BE2C (cell line): ENCODE measurements at regions not wholly inside any gene's neighbourhood (a gene's known extent, or its start where the extent isn't known, plus 50 kb on each side); places are given as distances from the start of the nearest gene placed in this dataset.
"Not testable (repeated sequence)": the region's sequence is repeated elsewhere in the genome, so short reads cannot be mapped to it uniquely, and the experiment has no call there.

Source experiments
- DNase-seq: peaks from one replicate; pipeline ENCODE4 v3.0.0-alpha.2; 2020
- H3K27me3 ChIP-seq: fragments of 250-450 bp; sonication (Bioruptor Pico); 2 replicates; pipeline ENCODE4 v1.5.1; 2020; ENCODE audit warnings: mild to moderate bottlenecking
- H3K36me3 ChIP-seq: fragments of 250-450 bp; sonication (Bioruptor Pico); 2 replicates; pipeline ENCODE4 v1.5.1; 2020; ENCODE audit warnings: mild to moderate bottlenecking
- H3K4me1 ChIP-seq: fragments of 250-450 bp; sonication (Bioruptor Pico); 2 replicates; pipeline ENCODE4 v1.5.1; 2020
- H3K4me3 ChIP-seq: 2 replicates; pipeline ENCODE4 v1.5.1; 2011; ENCODE audit warnings: low read depth, low read length
- H3K9me3 ChIP-seq: fragments of 250-450 bp; sonication (Bioruptor Pico); 2 replicates; pipeline ENCODE4 v1.5.1; 2020
- CTCF ChIP-seq: IDR thresholded peaks from 2 replicates; pipeline ENCODE4 v1.5.1; 2012; ENCODE audit warnings: mild to moderate bottlenecking, low read depth, low read length

GRCh38 chr4:149914119-149915115, 98.8 kb upstream of the IQCM start:
- DNase-seq, result peak; percentile 86
- Histone ChIP-seq H3K27me3 (no peaks in the 10 kb centered on the region), H3K4me1 (peaks cover 11% of the 10 kb centered on the region)

GRCh38 chr4:149915735-149916134, 100.1 kb upstream of the IQCM start:
- H3K36me3 ChIP-seq, H3K4me3 ChIP-seq, H3K9me3 ChIP-seq, H3K27me3 ChIP-seq, H3K4me1 ChIP-seq: not testable (repeated sequence)
- DNase-seq, result peak; percentile 40

More at GRCh38 chr4:149914119-149915115, 98.8 kb upstream of the IQCM start:
- H3K36me3 ChIP-seq, result no peaks in the 10 kb centered on the region
- H3K9me3 ChIP-seq, result no peaks in the 10 kb centered on the region
- peak; percentile 97 for TF ChIP-seq CTCF
- no peak overlapping the region for H3K4me3 ChIP-seq

GRCh38 chr4:149923736-149924135, 108.1 kb upstream of the IQCM start:
- Histone ChIP-seq H3K4me3 (no peak overlapping the region), H3K36me3 (no peaks in the 10 kb centered on the region), H3K4me1 (no peaks in the 10 kb centered on the region), H3K9me3 (no peaks in the 10 kb centered on the region), H3K27me3 (no peaks in the 10 kb centered on the region)
- DNase-seq, result no peak
- TF ChIP-seq CTCF, result peak; percentile 30

GRCh38 chr4:149927514-149927913, 111.9 kb upstream of the IQCM start:
- no peak for TF ChIP-seq CTCF
- Histone ChIP-seq H3K9me3 (no peaks in the 10 kb centered on the region), H3K36me3 (no peaks in the 10 kb centered on the region), H3K4me3 (no peak overlapping the region), H3K4me1 (peaks cover 5% of the 10 kb centered on the region), H3K27me3 (no peaks in the 10 kb centered on the region)
- no peak for DNase-seq

- Histone ChIP-seq H3K27me3 (no peaks in the 10 kb centered on the region), H3K36me3 (no peaks in the 10 kb centered on the region), H3K9me3 (no peaks in the 10 kb centered on the region), H3K4me3 (no peak overlapping the region), H3K4me1 (peaks cover 7% of the 10 kb centered on the region)
- DNase-seq, result no peak
- no peak for TF ChIP-seq CTCF
Observed at GRCh38 chr4:149928507-149928906, 112.9 kb upstream of the IQCM start.

GRCh38 chr4:149931431-149931830, 115.8 kb upstream of the IQCM start:
- Histone ChIP-seq H3K36me3 (no peaks in the 10 kb centered on the region), H3K9me3 (no peaks in the 10 kb centered on the region), H3K27me3 (no peaks in the 10 kb centered on the region), H3K4me1 (peaks cover 7% of the 10 kb centered on the region), H3K4me3 (no peak overlapping the region)
- DNase-seq, result no peak
- no peak for TF ChIP-seq CTCF
